ENCODE measurements at regions not wholly inside any gene's neighbourhood (a gene's known extent, or its start where the extent isn't known, plus 50 kb on each side); places are given as distances from the start of the nearest gene placed in this dataset.
A peak's percentile ranks its signal among the peaks of the same experiment; 100 is the strongest.

- TF ChIP-seq CTCF (IDR thresholded peaks at IDR 0.05; ENCODE audit: low read depth, low read length), result no peak
- H3K4me3 ChIP-seq (replicated peaks in 1 of 2; ENCODE audit: low read depth in 2 of 2, low read length in 2 of 2), result no peak overlapping the region
- DNase-seq (ENCODE audit: low read depth in 2 of 2), result no peak
Observed at GRCh38 chr7:46747869-46748576, 827.0 kb upstream of the IGFBP3 start.

- TF ChIP-seq CTCF (IDR thresholded peaks at IDR 0.05; ENCODE audit: low read depth, low read length), result no peak
- H3K4me3 ChIP-seq (replicated peaks in 1 of 2; ENCODE audit: low read depth in 2 of 2, low read length in 2 of 2), result no peak overlapping the region
- DNase-seq (ENCODE audit: low read depth in 2 of 2), result no peak
Observed at GRCh38 chr7:46746695-46747687, 825.9 kb upstream of the IGFBP3 start.

GRCh38 chr7:46745707-46746090 lies 824.6 kb upstream of the IGFBP3 start:
- DNase-seq (ENCODE audit: low read depth in 2 of 2), result peak; percentile 11 to 41
- TF ChIP-seq CTCF (IDR thresholded peaks at IDR 0.05; ENCODE audit: low read depth, low read length), result no peak
- H3K4me3 ChIP-seq (replicated peaks in 1 of 2; ENCODE audit: low read depth in 2 of 2, low read length in 2 of 2), result no peak overlapping the region

- no peak for TF ChIP-seq CTCF (IDR thresholded peaks at IDR 0.05; ENCODE audit: low read depth, low read length)
- peak in 1 of 2 donors; percentile 9 for DNase-seq (ENCODE audit: low read depth in 2 of 2)
- no peak overlapping the region for H3K4me3 ChIP-seq (replicated peaks in 1 of 2; ENCODE audit: low read depth in 2 of 2, low read length in 2 of 2)
Observed at GRCh38 chr7:46744957-46745706, 824.1 kb upstream of the IGFBP3 start.

- DNase-seq (ENCODE audit: low read depth in 2 of 2), result no peak
- no peak overlapping the region for H3K4me3 ChIP-seq (replicated peaks in 1 of 2; ENCODE audit: low read depth in 2 of 2, low read length in 2 of 2)
- no peak for TF ChIP-seq CTCF (IDR thresholded peaks at IDR 0.05; ENCODE audit: low read depth, low read length)
Observed at GRCh38 chr7:46742601-46743000, 821.5 kb upstream of the IGFBP3 start.

- H3K4me3 ChIP-seq (replicated peaks in 1 of 2; ENCODE audit: low read depth in 2 of 2, low read length in 2 of 2), result no peak overlapping the region
- DNase-seq (ENCODE audit: low read depth in 2 of 2), result peak in 1 of 2 donors; percentile 33
- TF ChIP-seq CTCF (IDR thresholded peaks at IDR 0.05; ENCODE audit: low read depth, low read length), result no peak
Observed at GRCh38 chr7:46741938-46742540, 821.0 kb upstream of the IGFBP3 start.
